ENCODE measurements at regions not wholly inside any gene's neighbourhood (a gene's known extent, or its start where the extent isn't known, plus 50 kb on each side); places are given as distances from the start of the nearest gene placed in this dataset.

DNA sequence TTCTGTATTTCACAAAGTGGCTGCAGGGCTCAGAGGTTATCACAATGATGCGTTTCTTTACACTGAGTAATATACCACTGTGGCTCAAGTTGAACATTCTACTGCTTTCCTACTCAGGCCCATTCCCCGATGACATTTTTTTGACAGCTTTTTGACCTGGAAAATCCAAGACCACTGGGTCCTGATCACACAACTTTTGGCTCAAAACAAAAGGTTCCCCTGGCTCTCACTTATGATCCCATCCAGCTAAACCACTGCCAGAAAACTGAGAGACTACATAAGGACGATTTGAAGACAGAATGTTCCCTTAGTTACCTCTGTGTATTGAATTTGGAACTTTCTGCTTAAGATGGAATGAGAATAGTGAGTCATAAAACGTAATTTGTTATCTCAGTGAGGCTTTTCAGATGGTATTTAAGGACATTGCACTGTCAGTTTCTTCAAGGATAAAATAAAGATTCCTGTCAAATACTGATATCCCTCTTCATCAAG, 78.0 kb upstream of the FBXL7 start:
- peaks cover 0 to 9% (median 4%) of the 10 kb centered on the region in 5 donors for H3K4me1 ChIP-seq (ENCODE audit: control insufficient read depth in 5 of 5, insufficient read depth in 5 of 5, low read length in 5 of 5)
- peaks cover 0 to 4% (median 0%) of the 10 kb centered on the region in 5 donors for H3K27me3 ChIP-seq (ENCODE audit: control insufficient read depth in 5 of 5, insufficient read depth in 4 of 5, low read length in 5 of 5)
- H3K27ac ChIP-seq (ENCODE audit: low read depth, low read length), result no peak overlapping the region
- no peaks in the 10 kb centered on the region for H3K36me3 ChIP-seq (ENCODE audit: control insufficient read depth in 5 of 5, insufficient read depth in 5 of 5, low read length in 5 of 5)
- no peaks in the 10 kb centered on the region for H3K9me3 ChIP-seq (ENCODE audit: control insufficient read depth in 5 of 5, low read length in 5 of 5)
- H3K4me3 ChIP-seq (ENCODE audit: low read depth in 1 of 5, low read length in 5 of 5), result no peak overlapping the region
- no peak overlapping the region for H3K9ac ChIP-seq (ENCODE audit: low read length in 5 of 5)

DNA sequence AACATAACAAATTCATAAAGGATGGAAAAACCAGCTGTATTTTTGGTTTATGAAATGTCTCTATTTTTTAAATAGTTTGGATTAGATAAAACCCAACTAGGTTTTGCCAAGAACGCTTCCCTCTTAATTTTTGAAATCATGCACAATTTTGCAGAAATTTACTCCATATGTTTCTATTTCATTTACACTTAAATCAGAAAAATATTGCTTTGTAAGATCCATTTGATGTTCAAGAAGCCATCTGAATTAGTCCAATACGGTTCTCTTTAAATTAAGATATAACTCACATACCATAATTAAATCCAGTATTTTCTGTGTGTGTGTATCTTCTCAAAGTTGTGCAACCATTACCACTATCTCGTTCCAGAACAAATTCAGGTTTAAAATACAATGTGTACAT, 78.6 kb upstream of the FBXL7 start:
- no peak overlapping the region for H3K27ac ChIP-seq (ENCODE audit: low read depth, low read length)
- no peaks in the 10 kb centered on the region for H3K27me3 ChIP-seq (ENCODE audit: control insufficient read depth in 5 of 5, insufficient read depth in 4 of 5, low read length in 5 of 5)

DNA sequence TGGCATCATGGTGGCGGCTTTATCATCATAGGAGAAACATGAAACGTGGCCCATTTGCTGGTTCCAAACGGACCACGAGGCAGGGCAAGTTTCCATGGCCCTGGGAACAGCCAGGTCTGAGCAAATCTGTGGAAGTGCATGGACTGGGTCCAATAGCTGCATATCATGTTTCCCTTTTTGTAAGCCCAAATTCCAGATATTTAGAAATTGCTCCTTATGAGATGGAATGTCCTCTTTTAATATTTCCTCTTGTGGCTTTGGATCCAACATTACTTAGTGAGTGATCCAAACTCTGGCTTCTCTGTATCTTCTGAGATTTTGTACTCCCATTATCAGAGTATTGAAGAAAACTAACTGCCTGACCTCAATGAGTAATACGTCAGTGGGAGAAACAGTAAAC, 79.8 kb upstream of the FBXL7 start:
- Histone ChIP-seq H3K27me3 (ENCODE audit: control insufficient read depth in 5 of 5, insufficient read depth in 4 of 5, low read length in 5 of 5) (no peaks in the 10 kb centered on the region), H3K9me3 (ENCODE audit: control insufficient read depth in 5 of 5, low read length in 5 of 5) (no peaks in the 10 kb centered on the region), H3K9ac (ENCODE audit: low read length in 5 of 5) (no peak overlapping the region), H3K27ac (ENCODE audit: low read depth, low read length) (no peak overlapping the region), H3K4me3 (ENCODE audit: low read depth in 1 of 5, low read length in 5 of 5) (no peak overlapping the region), H3K4me1 (ENCODE audit: control insufficient read depth in 5 of 5, insufficient read depth in 5 of 5, low read length in 5 of 5) (no peaks in the 10 kb centered on the region), H3K36me3 (ENCODE audit: control insufficient read depth in 5 of 5, insufficient read depth in 5 of 5, low read length in 5 of 5) (no peaks in the 10 kb centered on the region)

More for the DNA sequence above, 78.6 kb upstream of the FBXL7 start:
- no peaks in the 10 kb centered on the region for H3K9me3 ChIP-seq (ENCODE audit: control insufficient read depth in 5 of 5, low read length in 5 of 5)
- no peaks in the 10 kb centered on the region for H3K36me3 ChIP-seq (ENCODE audit: control insufficient read depth in 5 of 5, insufficient read depth in 5 of 5, low read length in 5 of 5)
- no peak overlapping the region for H3K9ac ChIP-seq (ENCODE audit: low read length in 5 of 5)
- peaks cover 0 to 8% (median 4%) of the 10 kb centered on the region in 5 donors for H3K4me1 ChIP-seq (ENCODE audit: control insufficient read depth in 5 of 5, insufficient read depth in 5 of 5, low read length in 5 of 5)
- no peak overlapping the region for H3K4me3 ChIP-seq (ENCODE audit: low read depth in 1 of 5, low read length in 5 of 5)

DNA sequence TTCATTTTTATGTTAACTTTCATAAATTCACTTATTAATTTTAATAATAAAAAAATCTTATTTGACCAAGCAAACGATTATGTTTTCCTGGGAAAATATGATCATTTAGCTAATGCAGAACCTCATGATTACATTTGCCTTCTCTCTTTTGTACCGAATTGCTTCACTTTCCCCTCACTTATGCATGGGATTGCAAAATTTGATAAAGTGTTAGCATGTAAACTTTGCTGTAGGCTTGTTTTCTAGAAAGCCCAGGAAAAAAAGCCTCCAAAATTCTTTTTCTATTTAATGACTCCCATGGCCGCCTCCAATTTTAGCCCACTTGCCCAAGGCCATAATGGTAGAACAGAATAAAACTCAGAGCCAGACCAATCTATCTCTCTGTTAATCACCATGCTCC, 82.8 kb upstream of the FBXL7 start:
- no peak overlapping the region for H3K4me3 ChIP-seq (ENCODE audit: low read depth in 1 of 5, low read length in 5 of 5)
- H3K36me3 ChIP-seq (ENCODE audit: control insufficient read depth in 5 of 5, insufficient read depth in 5 of 5, low read length in 5 of 5), result no peaks in the 10 kb centered on the region
- no peaks in the 10 kb centered on the region for H3K4me1 ChIP-seq (ENCODE audit: control insufficient read depth in 5 of 5, insufficient read depth in 5 of 5, low read length in 5 of 5)
- H3K27ac ChIP-seq (ENCODE audit: low read depth, low read length), result no peak overlapping the region
- no peak overlapping the region for H3K9ac ChIP-seq (ENCODE audit: low read length in 5 of 5)
- H3K27me3 ChIP-seq (ENCODE audit: control insufficient read depth in 5 of 5, insufficient read depth in 4 of 5, low read length in 5 of 5), result no peaks in the 10 kb centered on the region
- H3K9me3 ChIP-seq (ENCODE audit: control insufficient read depth in 5 of 5, low read length in 5 of 5), result no peaks in the 10 kb centered on the region

DNA sequence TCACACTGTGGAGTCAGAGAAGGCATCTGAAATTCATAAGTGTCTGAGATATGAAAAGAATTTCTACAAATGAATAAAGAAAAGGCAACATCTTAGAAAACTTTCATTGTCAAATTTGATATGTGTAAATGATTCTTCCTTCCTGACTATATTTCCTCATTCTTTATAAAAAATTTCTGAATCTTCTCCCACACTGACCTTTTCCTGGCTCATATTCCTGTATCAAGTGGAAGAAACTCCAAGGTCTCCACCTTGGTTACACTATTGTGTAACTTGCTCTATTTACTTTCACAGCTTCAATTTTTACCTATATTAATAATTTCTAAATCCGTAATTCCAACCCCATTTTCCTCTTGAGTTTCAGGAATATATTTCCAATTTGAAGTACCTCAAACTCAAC, 93.5 kb upstream of the FBXL7 start:
- H3K27me3 ChIP-seq (ENCODE audit: control insufficient read depth in 5 of 5, insufficient read depth in 4 of 5, low read length in 5 of 5), result no peaks in the 10 kb centered on the region
- no peak overlapping the region for H3K4me3 ChIP-seq (ENCODE audit: low read depth in 1 of 5, low read length in 5 of 5)
- no peak overlapping the region for H3K27ac ChIP-seq (ENCODE audit: low read depth, low read length)
- H3K36me3 ChIP-seq (ENCODE audit: control insufficient read depth in 5 of 5, insufficient read depth in 5 of 5, low read length in 5 of 5), result no peaks in the 10 kb centered on the region
- peaks cover 3 to 19% (median 8%) of the 10 kb centered on the region in 5 donors for H3K9me3 ChIP-seq (ENCODE audit: control insufficient read depth in 5 of 5, low read length in 5 of 5)
- H3K9ac ChIP-seq (ENCODE audit: low read length in 5 of 5), result no peak overlapping the region
- H3K4me1 ChIP-seq (ENCODE audit: control insufficient read depth in 5 of 5, insufficient read depth in 5 of 5, low read length in 5 of 5), result no peaks in the 10 kb centered on the region

DNA sequence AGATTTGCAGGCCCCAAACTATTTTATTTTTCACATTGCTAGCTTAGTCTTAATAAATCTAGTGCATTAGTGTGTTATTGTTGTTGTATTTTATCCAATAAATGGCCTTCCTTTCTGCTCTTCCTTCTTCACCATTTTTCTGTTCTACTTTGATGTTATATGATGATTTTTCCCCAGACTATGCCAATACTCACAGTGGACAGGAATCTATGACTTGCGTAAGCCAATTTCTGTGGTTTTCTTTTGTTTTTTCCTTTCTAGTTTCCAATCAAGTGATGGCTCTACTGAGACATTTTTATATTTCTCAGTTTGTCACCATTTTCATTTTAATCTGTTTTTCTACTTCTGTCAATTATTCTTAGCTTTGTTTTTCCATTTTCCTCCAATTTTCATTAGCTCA, 106.8 kb upstream of the FBXL7 start:
- Histone ChIP-seq H3K27me3 (ENCODE audit: control insufficient read depth in 5 of 5, insufficient read depth in 4 of 5, low read length in 5 of 5) (no peaks in the 10 kb centered on the region), H3K27ac (ENCODE audit: low read depth, low read length) (no peak overlapping the region), H3K4me1 (ENCODE audit: control insufficient read depth in 5 of 5, insufficient read depth in 5 of 5, low read length in 5 of 5) (peaks cover 0 to 8% (median 3%) of the 10 kb centered on the region in 5 donors), H3K36me3 (ENCODE audit: control insufficient read depth in 5 of 5, insufficient read depth in 5 of 5, low read length in 5 of 5) (no peaks in the 10 kb centered on the region), H3K9me3 (ENCODE audit: control insufficient read depth in 5 of 5, low read length in 5 of 5) (no peaks in the 10 kb centered on the region), H3K4me3 (ENCODE audit: low read depth in 1 of 5, low read length in 5 of 5) (no peak overlapping the region), H3K9ac (ENCODE audit: low read length in 5 of 5) (no peak overlapping the region)

DNA sequence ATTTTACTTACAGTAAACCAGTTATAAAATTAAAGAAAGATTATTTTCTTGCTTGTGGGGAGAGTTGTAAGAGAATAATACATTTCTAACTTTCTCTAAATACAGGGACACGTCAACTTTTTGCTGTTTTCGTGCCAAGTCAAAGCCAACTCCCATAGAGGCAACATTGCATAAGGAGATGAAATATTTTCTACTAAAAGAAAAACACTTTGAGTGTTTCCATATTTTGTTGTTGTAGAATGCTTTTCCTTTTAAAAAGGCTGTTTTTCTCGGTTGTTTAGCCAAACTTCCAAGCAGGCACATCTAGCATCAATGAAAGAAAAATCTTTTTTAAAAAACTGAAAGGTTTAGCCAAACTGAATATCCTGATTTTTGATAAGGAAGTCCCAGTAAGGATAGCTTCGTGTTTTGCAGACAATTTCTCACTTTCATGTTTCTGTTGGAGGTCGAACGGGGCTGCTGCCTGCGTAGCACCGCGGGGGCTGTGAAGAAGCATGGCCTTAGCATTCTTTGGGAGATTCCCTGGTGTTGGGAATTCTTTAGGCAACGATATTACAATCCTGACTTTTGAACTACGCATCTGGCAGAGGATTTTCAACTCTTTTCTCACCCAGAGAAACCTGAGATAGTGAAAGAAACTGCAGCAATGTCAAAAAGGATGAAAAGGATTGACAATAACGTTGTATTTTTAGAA, 108.1 kb upstream of the FBXL7 start:
- Histone ChIP-seq H3K9ac (ENCODE audit: low read length in 5 of 5) (no peak overlapping the region), H3K9me3 (ENCODE audit: control insufficient read depth in 5 of 5, low read length in 5 of 5) (no peaks in the 10 kb centered on the region), H3K4me1 (ENCODE audit: control insufficient read depth in 5 of 5, insufficient read depth in 5 of 5, low read length in 5 of 5) (peaks cover 0 to 8% (median 3%) of the 10 kb centered on the region in 5 donors), H3K27me3 (ENCODE audit: control insufficient read depth in 5 of 5, insufficient read depth in 4 of 5, low read length in 5 of 5) (no peaks in the 10 kb centered on the region), H3K4me3 (ENCODE audit: low read depth in 1 of 5, low read length in 5 of 5) (peak overlapping the region in 3 of 5 donors; percentile 7 to 53 (median 51)), H3K36me3 (ENCODE audit: control insufficient read depth in 5 of 5, insufficient read depth in 5 of 5, low read length in 5 of 5) (no peaks in the 10 kb centered on the region), H3K27ac (ENCODE audit: low read depth, low read length) (peak overlapping the region; percentile 37)

DNA sequence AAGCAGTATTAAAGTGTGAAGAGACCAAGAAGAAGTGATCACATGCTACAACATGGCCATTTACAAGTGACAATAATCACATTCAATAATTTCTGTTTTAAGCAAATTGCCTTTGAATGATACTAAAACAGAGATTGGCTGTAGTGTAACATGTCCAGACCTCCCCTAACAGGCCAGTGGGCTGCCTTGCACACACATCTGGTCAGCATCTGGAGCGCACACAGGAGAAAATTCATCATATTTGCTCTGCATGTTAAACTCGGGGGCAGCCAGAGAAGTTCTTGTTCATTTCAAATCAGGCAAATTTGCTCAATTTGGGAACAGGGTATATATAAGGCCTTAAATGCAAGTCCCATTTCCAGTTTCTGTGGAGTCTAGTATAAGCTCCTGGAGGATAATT, 111.1 kb upstream of the FBXL7 start:
- H3K9me3 ChIP-seq (ENCODE audit: control insufficient read depth in 5 of 5, low read length in 5 of 5), result no peaks in the 10 kb centered on the region

DNA sequence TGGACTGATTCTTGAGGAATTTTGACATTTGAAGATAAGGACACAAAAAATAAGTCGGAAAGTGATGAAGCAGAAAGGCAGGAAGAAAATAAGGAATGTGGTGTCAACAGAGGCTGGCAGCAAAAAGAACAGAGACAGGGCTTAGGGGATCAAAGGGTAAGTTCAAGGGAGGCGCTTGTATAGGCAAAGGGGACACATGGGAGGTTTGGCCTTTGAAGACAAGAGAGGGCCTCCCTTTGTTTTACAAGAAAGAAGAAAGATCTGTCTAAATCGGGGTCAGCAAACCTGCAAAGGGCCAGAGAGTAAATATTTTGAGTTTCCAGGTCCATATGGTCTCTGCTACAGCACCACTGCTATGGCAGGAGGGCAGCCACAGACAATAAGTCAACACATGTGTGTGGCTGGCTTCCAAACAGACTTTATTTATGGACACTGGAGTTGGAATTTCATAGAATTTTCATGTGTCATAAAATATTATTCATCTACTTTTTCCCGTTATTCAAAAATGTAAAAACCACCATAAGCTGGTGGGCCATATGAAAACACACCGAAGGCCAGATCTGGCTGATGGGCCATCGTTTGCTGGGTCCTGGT, 112.0 kb upstream of the FBXL7 start:
- Histone ChIP-seq H3K4me1 (ENCODE audit: control insufficient read depth in 5 of 5, insufficient read depth in 5 of 5, low read length in 5 of 5) (peaks cover 0 to 8% (median 3%) of the 10 kb centered on the region in 5 donors), H3K27me3 (ENCODE audit: control insufficient read depth in 5 of 5, insufficient read depth in 4 of 5, low read length in 5 of 5) (no peaks in the 10 kb centered on the region), H3K4me3 (ENCODE audit: low read depth in 1 of 5, low read length in 5 of 5) (no peak overlapping the region), H3K27ac (ENCODE audit: low read depth, low read length) (no peak overlapping the region), H3K36me3 (ENCODE audit: control insufficient read depth in 5 of 5, insufficient read depth in 5 of 5, low read length in 5 of 5) (no peaks in the 10 kb centered on the region), H3K9me3 (ENCODE audit: control insufficient read depth in 5 of 5, low read length in 5 of 5) (no peaks in the 10 kb centered on the region), H3K9ac (ENCODE audit: low read length in 5 of 5) (no peak overlapping the region)

More for the DNA sequence above, 111.1 kb upstream of the FBXL7 start:
- H3K27ac ChIP-seq (ENCODE audit: low read depth, low read length), result no peak overlapping the region
- H3K9ac ChIP-seq (ENCODE audit: low read length in 5 of 5), result no peak overlapping the region
- peaks cover 0 to 8% (median 3%) of the 10 kb centered on the region in 5 donors for H3K4me1 ChIP-seq (ENCODE audit: control insufficient read depth in 5 of 5, insufficient read depth in 5 of 5, low read length in 5 of 5)
- H3K36me3 ChIP-seq (ENCODE audit: control insufficient read depth in 5 of 5, insufficient read depth in 5 of 5, low read length in 5 of 5), result no peaks in the 10 kb centered on the region
- no peaks in the 10 kb centered on the region for H3K27me3 ChIP-seq (ENCODE audit: control insufficient read depth in 5 of 5, insufficient read depth in 4 of 5, low read length in 5 of 5)
- no peak overlapping the region for H3K4me3 ChIP-seq (ENCODE audit: low read depth in 1 of 5, low read length in 5 of 5)

DNA sequence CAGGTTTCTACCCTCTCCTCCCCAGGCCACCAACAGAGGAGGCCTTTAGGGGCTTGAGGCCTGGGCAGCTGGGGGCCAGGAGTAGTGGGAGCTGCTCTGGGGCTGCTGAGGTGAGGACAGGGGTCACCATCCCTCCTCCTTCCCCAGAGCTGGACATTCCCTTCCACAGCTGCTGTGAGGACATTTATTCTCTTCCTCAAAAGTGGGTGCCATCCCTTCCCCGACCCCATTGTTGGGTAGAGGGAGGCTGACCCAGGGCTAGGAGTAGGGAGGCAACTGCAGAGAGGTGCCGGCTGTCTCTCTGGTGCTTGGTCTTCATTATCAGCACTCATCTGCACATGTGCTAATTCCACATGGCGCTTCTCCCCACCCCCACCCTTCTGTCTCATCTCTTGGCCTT, 113.9 kb upstream of the FBXL7 start:
- H3K4me1 ChIP-seq (ENCODE audit: control insufficient read depth in 5 of 5, insufficient read depth in 5 of 5, low read length in 5 of 5), result no peaks in the 10 kb centered on the region
- no peak overlapping the region for H3K27ac ChIP-seq (ENCODE audit: low read depth, low read length)
- no peaks in the 10 kb centered on the region for H3K27me3 ChIP-seq (ENCODE audit: control insufficient read depth in 5 of 5, insufficient read depth in 4 of 5, low read length in 5 of 5)
- no peak overlapping the region for H3K9ac ChIP-seq (ENCODE audit: low read length in 5 of 5)
- H3K36me3 ChIP-seq (ENCODE audit: control insufficient read depth in 5 of 5, insufficient read depth in 5 of 5, low read length in 5 of 5), result no peaks in the 10 kb centered on the region
- no peak overlapping the region for H3K4me3 ChIP-seq (ENCODE audit: low read depth in 1 of 5, low read length in 5 of 5)
- no peaks in the 10 kb centered on the region for H3K9me3 ChIP-seq (ENCODE audit: control insufficient read depth in 5 of 5, low read length in 5 of 5)

Data from subcutaneous abdominal adipose tissue (tissue), 5 donors.